ENCODE measurements at regions not wholly inside any gene's neighbourhood (a gene's known extent, or its start where the extent isn't known, plus 50 kb on each side); places are given as distances from the start of the nearest gene placed in this dataset.

DNA sequence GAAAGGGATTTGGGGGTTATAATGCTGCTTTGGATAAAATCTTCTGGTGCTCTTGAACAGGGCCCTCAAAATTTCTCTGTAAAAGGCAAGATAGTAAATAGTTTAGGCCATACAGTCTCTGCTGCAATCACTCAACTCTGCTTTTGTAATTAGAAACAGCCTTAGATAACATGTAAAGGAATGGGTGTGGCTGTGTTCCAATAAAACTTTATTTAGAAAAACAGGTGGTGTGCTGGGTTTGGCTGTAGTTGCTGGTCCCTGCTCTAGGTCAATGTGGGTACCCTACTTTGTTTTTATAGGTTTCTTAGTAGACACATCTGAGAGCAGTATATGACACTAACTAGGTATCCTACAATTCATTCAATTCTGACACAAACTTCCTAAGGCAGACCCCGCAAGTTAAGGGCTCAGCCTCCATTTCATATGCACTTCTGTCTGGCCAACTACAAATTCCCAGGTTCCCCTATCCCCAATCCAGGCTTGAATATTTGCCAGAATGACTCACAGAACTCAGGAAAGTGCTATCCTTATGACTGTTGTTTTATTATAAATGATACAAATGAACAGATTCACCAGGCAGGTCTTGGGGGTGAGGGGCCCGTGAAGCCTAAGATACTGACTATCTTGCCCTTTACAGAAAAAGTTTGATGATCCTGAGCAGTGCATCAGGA is 349.9 kb downstream of the RPS24 start:
- H3K4me3 ChIP-seq (ENCODE audit: low read depth, low read length), result no peak overlapping the region
- TF ChIP-seq, protein P1, sequence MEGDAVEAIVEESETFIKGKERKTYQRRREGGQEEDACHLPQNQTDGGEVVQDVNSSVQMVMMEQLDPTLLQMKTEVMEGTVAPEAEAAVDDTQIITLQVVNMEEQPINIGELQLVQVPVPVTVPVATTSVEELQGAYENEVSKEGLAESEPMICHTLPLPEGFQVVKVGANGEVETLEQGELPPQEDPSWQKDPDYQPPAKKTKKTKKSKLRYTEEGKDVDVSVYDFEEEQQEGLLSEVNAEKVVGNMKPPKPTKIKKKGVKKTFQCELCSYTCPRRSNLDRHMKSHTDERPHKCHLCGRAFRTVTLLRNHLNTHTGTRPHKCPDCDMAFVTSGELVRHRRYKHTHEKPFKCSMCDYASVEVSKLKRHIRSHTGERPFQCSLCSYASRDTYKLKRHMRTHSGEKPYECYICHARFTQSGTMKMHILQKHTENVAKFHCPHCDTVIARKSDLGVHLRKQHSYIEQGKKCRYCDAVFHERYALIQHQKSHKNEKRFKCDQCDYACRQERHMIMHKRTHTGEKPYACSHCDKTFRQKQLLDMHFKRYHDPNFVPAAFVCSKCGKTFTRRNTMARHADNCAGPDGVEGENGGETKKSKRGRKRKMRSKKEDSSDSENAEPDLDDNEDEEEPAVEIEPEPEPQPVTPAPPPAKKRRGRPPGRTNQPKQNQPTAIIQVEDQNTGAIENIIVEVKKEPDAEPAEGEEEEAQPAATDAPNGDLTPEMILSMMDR (IDR thresholded peaks at IDR 0.05; ENCODE audit: low read depth, low read length), result no peak

GRCh38 chr10:78384049-78384431 is 350.4 kb downstream of the RPS24 start:
- no peak overlapping the region for H3K4me3 ChIP-seq (ENCODE audit: low read depth, low read length)
- TF ChIP-seq, protein P1 (IDR thresholded peaks at IDR 0.05; ENCODE audit: low read depth, low read length), result no peak

DNA sequence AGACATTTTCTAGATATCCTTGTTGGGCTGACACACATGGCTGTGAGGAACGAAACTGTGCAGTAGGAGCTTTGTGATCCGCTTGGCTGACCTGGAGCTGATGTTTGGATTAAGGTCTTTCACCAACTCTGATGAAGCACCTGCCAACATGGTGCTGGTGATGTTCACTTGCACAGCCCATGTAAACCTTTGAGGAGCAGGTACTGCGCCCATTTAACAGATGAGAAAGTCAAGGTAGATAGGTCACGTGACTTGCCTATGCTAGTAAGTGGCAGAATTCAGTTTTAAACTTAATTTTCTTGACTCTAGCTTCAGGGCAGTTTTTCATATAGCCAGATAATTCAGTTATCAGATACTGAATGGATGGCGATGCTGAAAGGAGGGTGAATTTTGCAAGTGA is 351.9 kb downstream of the RPS24 start:
- TF ChIP-seq, protein P1 (IDR thresholded peaks at IDR 0.05; ENCODE audit: low read depth, low read length), result no peak
- H3K4me3 ChIP-seq (ENCODE audit: low read depth, low read length), result no peak overlapping the region

- no peak overlapping the region for H3K4me3 ChIP-seq (ENCODE audit: low read depth, low read length)
- TF ChIP-seq, protein P1 (IDR thresholded peaks at IDR 0.05; ENCODE audit: low read depth, low read length), result no peak
Measured at GRCh38 chr10:78386509-78386908, 352.8 kb downstream of the RPS24 start.

GRCh38 chr10:78388331-78389050 is 354.8 kb downstream of the RPS24 start:
- TF ChIP-seq, protein P1 (IDR thresholded peaks at IDR 0.05; ENCODE audit: low read depth, low read length), result no peak
- no peak overlapping the region for H3K4me3 ChIP-seq (ENCODE audit: low read depth, low read length)

DNA sequence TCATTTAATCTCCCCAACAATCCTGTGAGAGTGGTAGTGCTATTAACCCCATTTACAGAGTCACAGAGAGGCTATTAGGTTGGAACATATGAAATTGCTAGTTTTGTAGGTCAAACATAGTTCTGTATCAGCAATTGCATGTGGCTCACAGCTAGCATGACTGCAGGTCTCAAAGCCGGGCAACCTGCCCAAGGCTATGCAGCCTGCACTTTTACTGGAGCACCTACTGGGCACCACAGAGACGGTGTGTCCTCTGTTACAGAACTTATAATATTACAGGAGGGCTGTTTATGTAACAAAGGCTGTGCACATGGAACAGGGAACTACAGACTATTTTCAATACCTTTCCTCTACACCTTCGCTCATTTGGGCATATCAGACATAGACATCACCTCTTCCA is 355.8 kb downstream of the RPS24 start:
- TF ChIP-seq, protein P1 (IDR thresholded peaks at IDR 0.05; ENCODE audit: low read depth, low read length), result no peak
- H3K4me3 ChIP-seq (ENCODE audit: low read depth, low read length), result no peak overlapping the region

DNA sequence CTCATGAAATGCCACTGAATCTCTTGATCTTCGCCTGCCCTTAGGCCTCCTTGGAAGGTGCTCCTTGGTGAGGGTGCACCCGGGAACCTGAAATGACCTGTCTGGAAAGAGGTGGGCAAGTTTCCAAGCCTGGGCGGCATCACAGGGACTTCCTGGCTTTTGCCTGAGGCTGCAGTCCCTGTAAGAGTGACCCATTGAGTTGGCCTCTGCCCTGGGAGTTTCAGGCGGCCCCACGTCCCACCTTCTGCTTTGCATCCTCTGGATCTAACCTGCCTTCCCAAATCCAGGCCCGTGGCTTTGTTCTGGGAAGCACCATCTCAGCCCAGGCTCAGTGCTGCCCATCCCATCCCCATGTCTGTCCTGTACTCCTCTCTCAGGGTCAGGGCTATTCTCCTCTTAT is 356.4 kb downstream of the RPS24 start:
- TF ChIP-seq, protein P1 (IDR thresholded peaks at IDR 0.05; ENCODE audit: low read depth, low read length), result no peak
- no peak overlapping the region for H3K4me3 ChIP-seq (ENCODE audit: low read depth, low read length)
